ENCODE measurements at regions not wholly inside any gene's neighbourhood (a gene's known extent, or its start where the extent isn't known, plus 50 kb on each side); places are given as distances from the start of the nearest gene placed in this dataset.

- no peak overlapping the region for H4K5ac ChIP-seq (ENCODE audit: insufficient read length, low read depth, low read length)
- H3K79me2 ChIP-seq (ENCODE audit: control insufficient read depth in 1 of 2, insufficient read depth in 2 of 2, low read length in 2 of 2), result no peaks in the 10 kb centered on the region
- H3K4me2 ChIP-seq (ENCODE audit: insufficient read depth in 1 of 2, low read depth in 2 of 2, low read length in 2 of 2), result no peak overlapping the region
- no peak overlapping the region for H2AFZ ChIP-seq (ENCODE audit: low read length)
- WGBS, 2 experiments (ENCODE audit: extremely low coverage in 1 of 2, insufficient coverage in 1 of 2, insufficient read length in 1 of 2, insufficient replicate concordance in 2 of 2, low coverage in 1 of 2, low lambda C conversion rate in 2 of 2, missing lambda C conversion rate in 1 of 2), result 90% methylated on average over 10 of the region's 10 CpGs; no CpG with 5 or more reads in 1 of the 2 experiments
- H3K79me1 ChIP-seq (ENCODE audit: low read depth, low read length), result no peaks in the 10 kb centered on the region
- TF ChIP-seq KDM1A (IDR thresholded peaks at IDR 0.05; ENCODE audit: borderline replicate concordance, low read length) (no peak), RXRA (IDR thresholded peaks at IDR 0.05; ENCODE audit: insufficient read depth, low read depth, low read length) (no peak), SP1 (IDR thresholded peaks at IDR 0.05; ENCODE audit: low read depth, low read length) (no peak), RFX5 (IDR thresholded peaks at IDR 0.05; ENCODE audit: borderline replicate concordance, low read depth, low read length) (no peak), SIN3A (conservative IDR thresholded peaks at IDR 0.05 in 1 of 2, IDR thresholded peaks at IDR 0.05 in 1 of 2; ENCODE audit: low read depth in 1 of 2, low read length in 2 of 2) (no peak), TAF1 (IDR thresholded peaks at IDR 0.05; ENCODE audit: low read depth, low read length) (no peak), EGR1 (IDR thresholded peaks at IDR 0.05; ENCODE audit: borderline replicate concordance, low read depth, low read length) (no peak), FOSL1 (IDR thresholded peaks at IDR 0.05; ENCODE audit: insufficient read depth, low read depth, low read length) (no peak), KDM4A (IDR thresholded peaks at IDR 0.05; ENCODE audit: low read depth, low read length, severe bottlenecking) (no peak), YY1 (IDR thresholded peaks at IDR 0.05; ENCODE audit: low read depth, low read length) (no peak)
- DNase-seq (ENCODE audit: low read depth in 1 of 2, low spot score in 2 of 2) (no peak), FAIRE-seq (no peak)
- H4K91ac ChIP-seq (replicated peaks; ENCODE audit: insufficient read length, low read length), result no peak overlapping the region
- H2BK15ac ChIP-seq (ENCODE audit: low read length), result no peak overlapping the region
- no peak overlapping the region for H2BK20ac ChIP-seq (ENCODE audit: low read length)
- no peaks in the 10 kb centered on the region; the same call in 1 of the 2 replicates for H3K23me2 ChIP-seq (ENCODE audit: low read depth, low read length)
- no peak overlapping the region for H3K4me3 ChIP-seq (ENCODE audit: extremely low read depth in 1 of 4, insufficient read depth in 2 of 4, low read depth in 3 of 4, low read length in 4 of 4)
- no peak overlapping the region for H2BK12ac ChIP-seq (ENCODE audit: low read depth, low read length)
- no peak overlapping the region for H3K14ac ChIP-seq (ENCODE audit: insufficient read length)
- ChIA-PET POLR2A (ENCODE audit: partially characterized antibody) (no interaction called here), CTCF (ENCODE audit: partially characterized antibody) (no interaction called here)
- no peak overlapping the region for H3K27ac ChIP-seq (ENCODE audit: low read depth, low read length)
- no peak overlapping the region for H2BK120ac ChIP-seq (replicated peaks; ENCODE audit: low read depth, low read length)
- H3K4me1 ChIP-seq (replicated peaks in 1 of 4; ENCODE audit: control insufficient read depth in 3 of 4, insufficient read depth in 4 of 4, low read length in 3 of 4), result 0 out of 7 replicates have a peak, but pooled peaks cover 0 to 2% (median 0%) of the 10 kb centered on the region in 4 experiments
- no peaks in the 10 kb centered on the region for H3K9me3 ChIP-seq (ENCODE audit: insufficient read depth in 2 of 2, low read depth in 1 of 2, low read length in 1 of 2)
- H4K8ac ChIP-seq (ENCODE audit: extremely low read depth, insufficient read depth, low read length), result no peak overlapping the region
- H3K36me3 ChIP-seq (ENCODE audit: control insufficient read depth in 2 of 4, insufficient read depth in 4 of 4, low read length in 3 of 4), result no peaks in the 10 kb centered on the region
- no peak overlapping the region for H3K4ac ChIP-seq (replicated peaks; ENCODE audit: insufficient read length, low read depth, low read length)
- H2BK5ac ChIP-seq (ENCODE audit: low read depth, low read length), result no peak overlapping the region
- H3K23ac ChIP-seq (ENCODE audit: insufficient read length), result no peak overlapping the region
- H3K56ac ChIP-seq (replicated peaks; ENCODE audit: insufficient read length, low read depth, low read length), result no peak overlapping the region
- H3K18ac ChIP-seq (ENCODE audit: extremely low read depth, low read length), result no peak overlapping the region
- H4K20me1 ChIP-seq (replicated peaks in 1 of 2; ENCODE audit: control insufficient read depth in 1 of 2, insufficient read depth in 2 of 2, low read length in 2 of 2), result no peaks in the 10 kb centered on the region
- no peak overlapping the region for H3K9ac ChIP-seq (replicated peaks in 1 of 4; ENCODE audit: extremely low read depth in 1 of 4, low read depth in 3 of 4, low read length in 3 of 4)
- H2AK5ac ChIP-seq (ENCODE audit: low read depth, low read length), result no peak overlapping the region
- H3K27me3 ChIP-seq (replicated peaks in 1 of 4; ENCODE audit: control insufficient read depth in 3 of 4, extremely low read depth in 1 of 4, insufficient read depth in 3 of 4, low read length in 3 of 4), result no peaks in the 10 kb centered on the region
These were observed 389.7 kb upstream of the FAM241A start for GRCh38 chr4:111755571-111755970.
